NK-92 treated with Interleukin-12 subunit alpha and Interleukin-12 subunit beta, amount 100 ng/mL, for 24 hours (cell line): ENCODE measurements at regions not wholly inside any gene's neighbourhood (a gene's known extent, or its start where the extent isn't known, plus 50 kb on each side); places are given as distances from the start of the nearest gene placed in this dataset.

Experiments used
- DNase-seq: peaks from one replicate; lab custom pipeline; 2025; lab: John Stamatoyannopoulos, UW

DNA sequence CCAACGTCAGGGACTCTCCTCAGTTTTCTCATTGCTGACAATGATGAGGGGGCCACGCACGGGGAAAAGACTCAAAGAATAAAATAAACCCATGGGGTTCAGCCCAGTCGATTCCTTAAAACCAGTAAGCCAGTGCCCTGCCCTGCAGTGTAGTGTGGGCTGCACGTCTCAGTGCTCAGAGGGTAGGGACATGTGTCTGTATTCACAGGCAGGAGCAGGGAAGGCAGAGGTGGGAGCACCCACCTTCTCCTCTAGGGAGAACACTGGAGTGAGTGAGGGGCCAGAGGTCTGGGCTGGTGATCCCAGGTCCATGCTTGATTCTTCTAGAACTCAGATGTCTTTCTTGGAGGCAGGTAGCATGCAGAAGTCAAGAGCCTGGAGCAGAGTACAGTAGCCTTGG lies 303.6 kb downstream of the MATN1 start:
- DNase-seq: no peak

DNA sequence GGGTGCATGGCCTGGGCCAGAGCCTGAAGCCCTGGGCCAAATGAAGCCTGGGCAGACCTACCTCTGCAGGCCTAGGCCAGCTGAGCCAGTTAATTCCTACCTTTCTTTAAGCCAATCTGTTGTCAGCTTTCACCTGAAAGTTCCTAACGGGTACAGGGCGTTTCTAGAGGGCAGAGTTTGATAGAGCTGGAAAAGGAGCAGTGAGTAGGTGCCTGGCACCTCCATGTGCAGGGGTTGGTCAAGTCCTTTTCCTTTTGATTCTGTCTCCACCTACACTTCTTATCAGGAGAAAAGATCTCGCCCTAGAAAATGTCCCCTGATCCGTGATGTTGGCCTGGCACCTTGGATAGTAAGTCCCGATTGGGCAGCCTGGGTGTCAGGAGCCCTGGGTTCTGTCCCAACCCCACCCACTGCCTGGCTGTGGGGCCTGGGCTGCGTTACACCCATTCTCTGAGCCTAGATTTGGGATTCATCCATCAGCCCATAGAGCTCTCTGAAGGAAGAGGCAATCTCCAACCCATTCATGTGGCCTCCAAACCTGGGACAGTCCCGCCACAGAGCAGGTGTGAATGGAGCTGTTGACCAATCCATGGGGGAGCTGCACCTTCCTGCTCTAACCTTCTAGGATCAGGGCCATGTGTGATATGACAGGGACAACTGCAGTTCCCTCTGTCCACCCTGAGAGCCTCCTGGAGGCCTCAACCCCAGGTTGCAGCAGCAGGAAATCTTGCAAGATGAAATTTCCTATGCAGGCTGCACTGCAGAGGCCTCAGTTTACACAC lies 304.3 kb downstream of the MATN1 start:
- no peak for DNase-seq

GRCh38 chr1:30418061-30418938 lies 305.1 kb downstream of the MATN1 start:
- DNase-seq: no peak

DNA sequence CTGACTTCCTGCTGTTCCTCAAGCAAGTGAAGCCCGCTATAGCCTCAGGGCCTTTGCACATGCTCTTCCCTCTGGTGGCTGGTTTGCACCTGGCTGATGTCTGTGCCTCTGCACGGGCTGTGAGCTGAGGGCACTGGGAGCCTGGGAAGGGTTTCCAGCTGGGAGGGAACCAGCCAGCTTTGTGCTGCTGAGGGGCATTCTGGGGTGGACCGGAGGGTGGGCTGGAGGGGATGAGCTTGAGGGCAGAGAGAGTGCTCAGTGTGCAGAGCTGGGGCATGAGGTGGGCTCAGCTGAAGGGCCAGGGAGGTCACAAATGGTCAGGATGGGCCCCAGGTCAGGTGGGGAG lies 305.7 kb downstream of the MATN1 start:
- DNase-seq: no peak

DNA sequence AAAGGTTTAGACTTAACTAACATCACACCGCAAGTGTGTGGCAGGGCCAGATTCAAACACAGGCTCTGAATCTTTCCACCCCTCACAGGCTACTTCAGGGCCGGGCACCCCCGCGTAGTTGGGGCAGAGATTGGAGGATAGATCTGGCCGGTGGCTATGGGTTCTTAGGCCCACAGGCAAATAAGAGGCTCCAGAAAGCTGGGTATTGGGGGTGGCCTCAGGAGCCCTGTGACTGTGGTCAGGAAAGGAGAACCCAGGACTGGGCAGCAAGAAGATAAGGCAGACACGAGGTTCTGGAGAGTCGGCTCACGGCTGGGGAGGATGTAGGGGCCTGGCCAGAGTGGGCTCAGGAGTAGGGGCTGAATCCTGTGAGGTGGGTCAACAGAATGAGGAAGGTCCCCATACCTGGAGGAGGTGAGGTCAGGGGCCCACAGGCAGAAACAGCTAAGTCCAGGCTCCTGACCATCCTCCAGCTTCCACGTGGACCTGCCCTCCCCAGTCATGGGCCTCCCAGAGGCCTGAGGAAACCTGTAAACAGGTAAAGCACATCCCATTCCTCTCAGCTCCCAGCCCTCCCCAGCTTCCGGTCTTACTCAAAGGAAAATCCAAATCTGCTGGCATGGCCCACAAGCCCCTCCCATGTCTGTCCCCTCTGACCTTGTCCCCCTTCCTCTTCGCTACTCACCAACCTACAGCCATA lies 306.2 kb downstream of the MATN1 start:
- no peak for DNase-seq

- no peak for DNase-seq
Observed at GRCh38 chr1:30416221-30416820, 307.1 kb downstream of the MATN1 start.

- no peak for DNase-seq
Observed at GRCh38 chr1:30415171-30415940, 308.0 kb downstream of the MATN1 start.

DNA sequence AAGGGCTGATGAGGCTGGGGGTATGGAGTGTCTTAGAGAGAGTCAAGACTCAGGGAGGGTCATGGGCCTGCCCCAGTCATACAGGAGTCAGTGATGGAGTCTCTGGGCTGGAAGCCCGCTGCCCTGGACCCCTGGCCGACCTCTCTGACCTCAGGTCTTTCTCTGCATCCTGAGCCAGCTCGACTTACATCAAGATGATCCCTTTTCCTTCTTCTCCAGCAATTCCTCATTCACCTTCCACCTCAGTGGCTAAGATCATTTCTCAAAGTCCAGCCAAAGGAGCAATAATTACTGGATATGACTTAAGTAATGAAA lies 308.6 kb downstream of the MATN1 start:
- no peak for DNase-seq

DNA sequence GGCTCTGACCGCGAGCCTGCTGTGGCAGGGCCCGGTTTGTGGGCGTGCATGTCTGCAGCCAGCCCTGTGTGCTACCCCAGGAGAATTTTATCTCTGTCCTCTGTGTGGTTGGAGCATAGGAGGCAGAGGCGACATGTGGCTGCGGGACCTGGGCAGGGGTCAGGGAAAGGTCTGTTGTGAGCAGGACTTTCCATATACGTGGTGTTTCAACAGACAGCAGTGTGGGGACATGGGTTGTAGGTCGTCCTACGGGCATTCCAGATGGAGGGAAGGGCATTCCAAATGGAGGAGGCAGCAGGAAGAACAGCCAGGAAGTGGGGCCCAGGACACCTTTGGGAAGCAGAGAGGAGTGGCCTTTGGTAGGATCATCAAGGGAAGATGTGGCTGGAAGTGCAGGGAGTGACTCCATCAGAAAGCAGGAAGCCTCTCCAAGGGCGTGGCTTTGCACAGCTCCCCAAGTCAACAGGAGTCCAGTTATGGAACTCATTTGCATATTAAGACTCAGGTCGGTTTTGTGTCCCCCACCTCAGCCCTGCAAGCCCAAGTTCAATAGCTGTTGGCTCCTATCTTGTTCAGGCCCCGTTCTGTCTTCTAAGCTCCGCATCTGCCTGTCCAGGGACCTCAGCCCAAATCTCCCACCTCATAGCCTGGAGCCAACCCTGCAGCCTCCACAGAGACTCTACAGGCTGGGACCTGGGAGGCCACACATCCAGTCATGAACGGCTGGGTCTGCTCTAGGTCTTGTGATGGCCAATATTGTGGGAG lies 309.1 kb downstream of the MATN1 start:
- DNase-seq: no peak

GRCh38 chr1:30413606-30414005 lies 309.8 kb downstream of the MATN1 start:
- DNase-seq: no peak

- DNase-seq: no peak
Observed at GRCh38 chr1:30413111-30413440, 310.3 kb downstream of the MATN1 start.

GRCh38 chr1:30412241-30413110 lies 310.9 kb downstream of the MATN1 start:
- no peak for DNase-seq

- DNase-seq: no peak
Observed at GRCh38 chr1:30411206-30411605, 312.2 kb downstream of the MATN1 start.

GRCh38 chr1:30410153-30410851 lies 313.1 kb downstream of the MATN1 start:
- DNase-seq: no peak

GRCh38 chr1:30409476-30410152 lies 313.8 kb downstream of the MATN1 start:
- no peak for DNase-seq

GRCh38 chr1:30407865-30408580 lies 315.4 kb downstream of the MATN1 start:
- DNase-seq: no peak

DNA sequence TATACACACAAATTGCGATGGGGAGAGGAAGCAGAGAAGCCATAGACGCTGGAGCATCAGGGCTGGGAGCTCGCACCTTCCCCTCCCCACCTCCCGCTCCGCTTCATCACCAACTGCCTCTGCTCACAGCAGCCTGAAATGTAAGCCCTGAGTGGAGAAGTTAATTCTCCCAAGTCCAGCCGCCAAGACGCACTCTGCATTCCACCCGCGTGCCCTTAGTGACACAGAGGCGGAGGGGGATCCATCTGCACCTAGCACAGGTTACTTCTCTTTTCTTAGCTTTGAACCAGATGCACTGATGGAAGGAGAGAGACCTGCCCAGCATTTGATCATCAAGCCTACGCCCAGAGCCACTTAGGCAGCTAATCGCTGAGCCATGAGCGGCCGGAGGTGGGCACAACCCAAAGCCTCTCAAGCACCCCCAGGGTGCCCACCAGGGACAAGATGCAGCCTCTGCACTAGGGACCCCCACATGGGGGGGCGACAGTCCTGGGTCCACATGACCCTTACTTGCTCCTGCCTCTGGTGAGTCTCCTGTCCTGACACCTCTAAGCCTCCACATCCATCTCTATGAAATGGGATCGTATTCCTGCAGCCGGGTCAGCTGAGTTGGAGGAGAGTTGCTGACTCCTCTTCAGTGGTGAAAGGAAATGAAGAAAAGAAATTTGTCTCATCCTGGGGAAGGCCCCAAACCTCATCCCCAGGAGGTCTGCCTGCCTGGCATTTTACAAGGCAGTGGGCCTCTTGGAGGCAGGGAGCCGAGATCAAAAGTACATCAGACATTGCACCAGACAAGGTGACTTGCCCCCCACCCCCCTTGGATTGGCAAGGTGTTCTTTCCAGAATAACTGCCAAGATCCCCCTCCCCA lies 316.2 kb downstream of the MATN1 start:
- DNase-seq: no peak
